Inferior parietal cortex (tissue), 1 donor: ENCODE measurements at regions not wholly inside any gene's neighbourhood (a gene's known extent, or its start where the extent isn't known, plus 50 kb on each side); places are given as distances from the start of the nearest gene placed in this dataset.

Experiments
- DNase-seq: peaks from one replicate; pipeline ENCODE4 v3.0.0-alpha.2; 2016; ENCODE audit errors: extremely low spot score

GRCh38 chr15:70327856-70328678, 230.3 kb upstream of the TLE3 start:
- no peak for DNase-seq

GRCh38 chr15:70327328-70327855, 229.7 kb upstream of the TLE3 start:
- DNase-seq = no peak

GRCh38 chr15:70324001-70324974, 226.6 kb upstream of the TLE3 start:
- no peak for DNase-seq

GRCh38 chr15:70323111-70323851, 225.6 kb upstream of the TLE3 start:
- no peak for DNase-seq

- DNase-seq = no peak
These were observed 224.4 kb upstream of the TLE3 start for GRCh38 chr15:70322051-70322668.

- no peak for DNase-seq
These were observed 223.6 kb upstream of the TLE3 start for GRCh38 chr15:70321172-70321819.

- DNase-seq = no peak
These were observed 222.8 kb upstream of the TLE3 start for GRCh38 chr15:70320482-70320881.

- no peak for DNase-seq
These were observed 222.4 kb upstream of the TLE3 start for GRCh38 chr15:70320077-70320476.

GRCh38 chr15:70319466-70319865, 221.7 kb upstream of the TLE3 start:
- no peak for DNase-seq

GRCh38 chr15:70318594-70319465, 221.1 kb upstream of the TLE3 start:
- DNase-seq = no peak

- no peak for DNase-seq
These were observed 218.4 kb upstream of the TLE3 start for GRCh38 chr15:70316059-70316600.

GRCh38 chr15:70315431-70315830, 217.7 kb upstream of the TLE3 start:
- DNase-seq = no peak

- DNase-seq = no peak
These were observed 217.0 kb upstream of the TLE3 start for GRCh38 chr15:70314688-70315087.

GRCh38 chr15:70314018-70314354, 216.3 kb upstream of the TLE3 start:
- no peak for DNase-seq

GRCh38 chr15:70313099-70314017, 215.6 kb upstream of the TLE3 start:
- DNase-seq = no peak

GRCh38 chr15:70311821-70312220, 214.1 kb upstream of the TLE3 start:
- DNase-seq = no peak

- no peak for DNase-seq
These were observed 212.0 kb upstream of the TLE3 start for GRCh38 chr15:70309716-70310115.

- no peak for DNase-seq
These were observed 211.2 kb upstream of the TLE3 start for GRCh38 chr15:70308735-70309434.
